Left colon (tissue), 2 donors: ENCODE measurements at regions not wholly inside any gene's neighbourhood (a gene's known extent, or its start where the extent isn't known, plus 50 kb on each side); places are given as distances from the start of the nearest gene placed in this dataset.
A peak's percentile ranks its signal among the peaks of the same experiment; 100 is the strongest.

Source experiments
- ATAC-seq: fragments of 200-7000 bp; cut with Tn5 transposase; one replicate; pipeline ENCODE4 v1.9.1; 2020; ENCODE audit warnings: mild to moderate bottlenecking, moderate library complexity
- DNase-seq, 2 donors: peaks; one replicate each; pipeline ENCODE4 v3.0.0-alpha.2; 2020
- intact Hi-C, 2 donors: fragments of 100-400 bp; cut with DNase I in 1 of 2; cut with micrococcal nuclease in 1 of 2; formaldehyde crosslinking; loops; one replicate each; pipeline versions ENCODE4 v1.11.2 to v1.14.0; 2022; cut with DNase I, micrococcal nuclease
- donor health status: DM: no; HTN: no; CAD: no.
- donor health status: DM: yes; HTN: yes; CAD: no.

- ATAC-seq (no peak), DNase-seq (no peak)
- intact Hi-C loops = no loop called here
These were observed 80.8 kb downstream of the ZNF608 start for GRCh38 chr5:124665625-124666024.

- ATAC-seq (no peak), DNase-seq (no peak)
- intact Hi-C loops = no loop called here
These were observed 81.4 kb downstream of the ZNF608 start for GRCh38 chr5:124665035-124665434.

GRCh38 chr5:124664287-124664686, 82.2 kb downstream of the ZNF608 start:
- DNase-seq = no peak
- intact Hi-C loops = no loop called here
- ATAC-seq = no peak

GRCh38 chr5:124663101-124663506, 83.3 kb downstream of the ZNF608 start:
- ATAC-seq = no peak
- no peak for DNase-seq

GRCh38 chr5:124662181-124662781, 84.2 kb downstream of the ZNF608 start:
- ATAC-seq = peak; percentile 81
- intact Hi-C loops = no loop called here
- peak in 1 of 2 donors; percentile 54 for DNase-seq

More at GRCh38 chr5:124663101-124663506, 83.3 kb downstream of the ZNF608 start:
- intact Hi-C loops = no loop called here

- peak; percentile 70 for ATAC-seq
- DNase-seq = peak in 1 of 2 donors; percentile 54
- intact Hi-C loops = no loop called here
These were observed 84.9 kb downstream of the ZNF608 start for GRCh38 chr5:124661317-124662141.

GRCh38 chr5:124660229-124661093, 86.0 kb downstream of the ZNF608 start:
- no peak for ATAC-seq
- no peak for DNase-seq
- intact Hi-C loops = no loop called here

- ATAC-seq = no peak
- DNase-seq = no peak
- intact Hi-C loops = no loop called here
These were observed 86.6 kb downstream of the ZNF608 start for GRCh38 chr5:124659798-124660197.

GRCh38 chr5:124658867-124659557, 87.4 kb downstream of the ZNF608 start:
- no peak for DNase-seq
- intact Hi-C loops = no loop called here
- no peak for ATAC-seq

- DNase-seq (peak; percentile 62 to 85), ATAC-seq (peak; percentile 88)
- intact Hi-C loops = no loop called here
These were observed 90.4 kb downstream of the ZNF608 start for GRCh38 chr5:124655921-124656511.

- intact Hi-C loops = no loop called here
- DNase-seq (no peak), ATAC-seq (peak; percentile 3)
These were observed 91.1 kb downstream of the ZNF608 start for GRCh38 chr5:124655251-124655917.

GRCh38 chr5:124654418-124654817, 92.0 kb downstream of the ZNF608 start:
- ATAC-seq = no peak
- intact Hi-C loops = loop anchor here in 1 of 2 donors (5.0 kb wide), 1 partner anchor 93 kb away; the partner anchor contains the start of gene ZNF608
- DNase-seq = no peak

GRCh38 chr5:124653666-124654065, 92.8 kb downstream of the ZNF608 start:
- DNase-seq (no peak), ATAC-seq (no peak)
- intact Hi-C loops = loop anchor here in 1 of 2 donors (5.0 kb wide), 1 partner anchor 94 kb away; the partner anchor contains the start of gene ZNF608

- intact Hi-C loops = loop anchor here in 1 of 2 donors (5.0 kb wide), 1 partner anchor 94 kb away; the partner anchor contains the start of gene ZNF608
- DNase-seq (no peak), ATAC-seq (no peak)
These were observed 93.5 kb downstream of the ZNF608 start for GRCh38 chr5:124652892-124653441.

GRCh38 chr5:124652514-124652819, 94.0 kb downstream of the ZNF608 start:
- no peak for ATAC-seq
- no peak for DNase-seq
- intact Hi-C loops = loop anchor here in 1 of 2 donors (5.0 kb wide), 1 partner anchor 95 kb away; the partner anchor contains the start of gene ZNF608

GRCh38 chr5:124651663-124652513, 94.6 kb downstream of the ZNF608 start:
- ATAC-seq = peak; percentile 68
- intact Hi-C loops = loop anchor here in 1 of 2 donors (5.0 kb wide), 1 partner anchor 95 kb away; the partner anchor contains the start of gene ZNF608
- peak; percentile 84 to 85 for DNase-seq
